Stimulated activated naive CD4-positive, alpha-beta T cell (primary cell): ENCODE measurements at regions not wholly inside any gene's neighbourhood (a gene's known extent, or its start where the extent isn't known, plus 50 kb on each side); places are given as distances from the start of the nearest gene placed in this dataset.

Experiments
- DNase-seq, 6 experiments: peaks; one replicate each; lab custom pipeline; 2025; lab: John Stamatoyannopoulos, UW

- no peak for DNase-seq
Observed at GRCh38 chr10:108241166-108241565, 1076.7 kb upstream of the SORCS1 start.

GRCh38 chr10:108238261-108238660, 1073.8 kb upstream of the SORCS1 start:
- no peak for DNase-seq

- DNase-seq: no peak
Observed at GRCh38 chr10:108230478-108231170, 1066.1 kb upstream of the SORCS1 start.

- no peak for DNase-seq
Observed at GRCh38 chr10:108208732-108209131, 1044.2 kb upstream of the SORCS1 start.

GRCh38 chr10:108208038-108208437, 1043.5 kb upstream of the SORCS1 start:
- no peak for DNase-seq

- DNase-seq: no peak
Observed at GRCh38 chr10:108204528-108205305, 1040.2 kb upstream of the SORCS1 start.

- no peak for DNase-seq
Observed at GRCh38 chr10:108203905-108204527, 1039.5 kb upstream of the SORCS1 start.

- no peak for DNase-seq
Observed at GRCh38 chr10:108187408-108188012, 1023.0 kb upstream of the SORCS1 start.

GRCh38 chr10:108184114-108184513, 1019.6 kb upstream of the SORCS1 start:
- no peak for DNase-seq

GRCh38 chr10:108180878-108181277, 1016.4 kb upstream of the SORCS1 start:
- DNase-seq: no peak

- DNase-seq: no peak
Observed at GRCh38 chr10:108169846-108170245, 1005.3 kb upstream of the SORCS1 start.

- no peak for DNase-seq
Observed at GRCh38 chr10:108167766-108168165, 1003.3 kb upstream of the SORCS1 start.

GRCh38 chr10:108166401-108166800, 1001.9 kb upstream of the SORCS1 start:
- DNase-seq: no peak

- no peak for DNase-seq
Observed at GRCh38 chr10:108147346-108147745, 982.8 kb upstream of the SORCS1 start.

GRCh38 chr10:108141064-108141463, 976.6 kb upstream of the SORCS1 start:
- no peak for DNase-seq

GRCh38 chr10:108132303-108132702, 967.8 kb upstream of the SORCS1 start:
- no peak for DNase-seq

- no peak for DNase-seq
Observed at GRCh38 chr10:108130575-108130974, 966.1 kb upstream of the SORCS1 start.

- no peak for DNase-seq
Observed at GRCh38 chr10:108112218-108112617, 947.7 kb upstream of the SORCS1 start.

GRCh38 chr10:108104551-108105156, 940.1 kb upstream of the SORCS1 start:
- DNase-seq: no peak

- no peak for DNase-seq
Observed at GRCh38 chr10:108097258-108097657, 932.8 kb upstream of the SORCS1 start.

GRCh38 chr10:108095932-108096925, 931.7 kb upstream of the SORCS1 start:
- no peak for DNase-seq
